Suprapubic skin (tissue), 4 donors: ENCODE measurements at regions not wholly inside any gene's neighbourhood (a gene's known extent, or its start where the extent isn't known, plus 50 kb on each side); places are given as distances from the start of the nearest gene placed in this dataset.

Source experiments
- EP300 ChIP-seq: sonication (generic); formaldehyde crosslinking; IDR thresholded peaks from one replicate; pipeline ENCODE4 v1.6.1; 2017; ENCODE audit warnings: antibody characterized with exemption
- POLR2A ChIP-seq, 2 donors: fragments of 450-650 bp; IDR thresholded peaks; one replicate each; pipeline ENCODE4 v1.6.1; 2017; ENCODE audit warnings: antibody characterized with exemption in 2 of 2, mild to moderate bottlenecking in 2 of 2, moderate library complexity in 2 of 2
- POLR2AphosphoS5 ChIP-seq, 3 donors: sonication (generic); formaldehyde crosslinking; IDR thresholded peaks; one replicate each; pipeline ENCODE4 v1.6.1; 2017; ENCODE audit warnings: antibody characterized with exemption in 3 of 3
- TF ChIP-seq, protein P1 (sequence below), 2 donors: fragments of 200-600 bp in 1 of 2; fragments of 450-650 bp in 1 of 2; sonication (generic) in 1 of 2; IDR thresholded peaks; one replicate each; pipeline ENCODE4 v1.5.1; 2016 to 2019; ENCODE audit warnings: antibody characterized with exemption in 2 of 2, mild to moderate bottlenecking in 1 of 2, moderate library complexity in 1 of 2

DNA sequence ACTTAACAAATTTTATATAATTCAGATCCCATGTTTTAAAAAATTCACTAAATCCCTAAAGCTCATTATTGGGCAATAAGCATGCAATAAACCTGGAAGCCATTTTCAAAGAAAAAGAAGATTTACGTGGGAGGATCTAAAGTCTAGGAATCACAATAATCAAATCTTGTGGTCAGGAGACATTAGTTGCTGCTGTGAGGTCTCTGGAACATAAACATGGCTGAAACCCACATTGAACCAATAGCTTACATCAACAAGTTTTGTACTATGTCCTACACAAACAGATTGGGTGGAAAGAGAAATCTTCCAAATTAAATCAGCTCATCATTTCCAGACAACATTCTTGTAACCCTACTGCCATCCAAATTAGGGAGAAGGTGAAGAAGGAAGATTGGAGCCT lies 121.9 kb upstream of the EPHA3 start:
- TF ChIP-seq, protein P1, sequence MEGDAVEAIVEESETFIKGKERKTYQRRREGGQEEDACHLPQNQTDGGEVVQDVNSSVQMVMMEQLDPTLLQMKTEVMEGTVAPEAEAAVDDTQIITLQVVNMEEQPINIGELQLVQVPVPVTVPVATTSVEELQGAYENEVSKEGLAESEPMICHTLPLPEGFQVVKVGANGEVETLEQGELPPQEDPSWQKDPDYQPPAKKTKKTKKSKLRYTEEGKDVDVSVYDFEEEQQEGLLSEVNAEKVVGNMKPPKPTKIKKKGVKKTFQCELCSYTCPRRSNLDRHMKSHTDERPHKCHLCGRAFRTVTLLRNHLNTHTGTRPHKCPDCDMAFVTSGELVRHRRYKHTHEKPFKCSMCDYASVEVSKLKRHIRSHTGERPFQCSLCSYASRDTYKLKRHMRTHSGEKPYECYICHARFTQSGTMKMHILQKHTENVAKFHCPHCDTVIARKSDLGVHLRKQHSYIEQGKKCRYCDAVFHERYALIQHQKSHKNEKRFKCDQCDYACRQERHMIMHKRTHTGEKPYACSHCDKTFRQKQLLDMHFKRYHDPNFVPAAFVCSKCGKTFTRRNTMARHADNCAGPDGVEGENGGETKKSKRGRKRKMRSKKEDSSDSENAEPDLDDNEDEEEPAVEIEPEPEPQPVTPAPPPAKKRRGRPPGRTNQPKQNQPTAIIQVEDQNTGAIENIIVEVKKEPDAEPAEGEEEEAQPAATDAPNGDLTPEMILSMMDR (IDR thresholded peaks at IDR 0.05) = no peak
- TF ChIP-seq POLR2A (IDR thresholded peaks at IDR 0.05) (no peak), EP300 (no peak), POLR2AphosphoS5 (IDR thresholded peaks at IDR 0.05) (no peak)
